Loucy (cell line): ENCODE measurements at regions not wholly inside any gene's neighbourhood (a gene's known extent, or its start where the extent isn't known, plus 50 kb on each side); places are given as distances from the start of the nearest gene placed in this dataset.

Experiments used
- H2AFZ ChIP-seq: fragments of 200-600 bp; sonication (generic); 2 replicates; pipeline ENCODE4 v1.6.0; 2016; ENCODE audit warnings: antibody characterized with exemption, mild to moderate bottlenecking, low read length, moderate library complexity
- H3F3A ChIP-seq: fragments of 200-600 bp; 2 replicates; pipeline ENCODE4 v1.6.0; 2016; ENCODE audit warnings: antibody characterized with exemption, low read depth, mild to moderate bottlenecking
- H3K27me3 ChIP-seq: fragments of 200-600 bp; sonication (generic); 2 replicates; pipeline ENCODE4 v1.6.1; 2014; ENCODE audit warnings: low read length, mild to moderate bottlenecking; ENCODE audit not compliant: insufficient read depth, poor library complexity, severe bottlenecking
- H3K36me3 ChIP-seq: fragments of 200-600 bp; sonication (generic); 2 replicates; pipeline ENCODE4 v1.6.1; 2016; ENCODE audit warnings: low read length; ENCODE audit not compliant: insufficient read depth
- H3K4me1 ChIP-seq: fragments of 200-600 bp; sonication (generic); 2 replicates; pipeline ENCODE4 v1.5.1; 2014; ENCODE audit warnings: low read length, mild to moderate bottlenecking; ENCODE audit not compliant: insufficient read depth, poor library complexity, severe bottlenecking
- H3K4me2 ChIP-seq: fragments of 200-600 bp; sonication (generic); 2 replicates; pipeline ENCODE4 v1.6.0; 2014; ENCODE audit warnings: antibody characterized with exemption, low read length, low read depth, mild to moderate bottlenecking; ENCODE audit not compliant: poor library complexity, severe bottlenecking
- H3K4me3 ChIP-seq: fragments of 200-600 bp; sonication (generic); 2 replicates; pipeline ENCODE4 v1.5.1; 2014; ENCODE audit warnings: low read length, mild to moderate bottlenecking, mixed read lengths; ENCODE audit not compliant: poor library complexity, severe bottlenecking
- H3K79me2 ChIP-seq: fragments of 200-600 bp; sonication (generic); 2 replicates; pipeline ENCODE4 v1.6.1; 2014; ENCODE audit warnings: low read length; ENCODE audit not compliant: insufficient read depth
- H3K9ac ChIP-seq: fragments of 200-600 bp; sonication (generic); 2 replicates; pipeline ENCODE4 v1.6.0; 2014; ENCODE audit warnings: mild to moderate bottlenecking, low read depth, low read length, moderate library complexity; ENCODE audit not compliant: poor library complexity, severe bottlenecking
- H3K9me2 ChIP-seq: fragments of 200-600 bp; sonication (generic); replicated peaks from 2 replicates; pipeline ENCODE4 v1.6.1; 2016; ENCODE audit warnings: low read depth, low read length, mixed read lengths
- H3K9me3 ChIP-seq: fragments of 200-600 bp; sonication (generic); 2 replicates; pipeline ENCODE4 v1.6.1; 2014; ENCODE audit warnings: mild to moderate bottlenecking, antibody characterized with exemption, low read length, low read depth; ENCODE audit not compliant: insufficient read depth
- H4K20me1 ChIP-seq: fragments of 200-600 bp; sonication (generic); 2 replicates; pipeline ENCODE4 v1.6.0; 2014; ENCODE audit warnings: antibody characterized with exemption, low read length, mild to moderate bottlenecking; ENCODE audit not compliant: insufficient read depth, poor library complexity, severe bottlenecking
- EZH2phosphoT487 ChIP-seq: fragments of 200-600 bp; IDR thresholded peaks from 2 replicates; pipeline ENCODE4 v1.6.1; 2018; ENCODE audit warnings: antibody characterized with exemption, mild to moderate bottlenecking, moderate library complexity, borderline replicate concordance
- TF ChIP-seq, protein P1 (sequence below): fragments of 200-600 bp; sonication (generic); conservative IDR thresholded peaks from 2 replicates; pipeline ENCODE4 v1.5.1; 2014; ENCODE audit warnings: mild to moderate bottlenecking, antibody characterized with exemption, low read length

DNA sequence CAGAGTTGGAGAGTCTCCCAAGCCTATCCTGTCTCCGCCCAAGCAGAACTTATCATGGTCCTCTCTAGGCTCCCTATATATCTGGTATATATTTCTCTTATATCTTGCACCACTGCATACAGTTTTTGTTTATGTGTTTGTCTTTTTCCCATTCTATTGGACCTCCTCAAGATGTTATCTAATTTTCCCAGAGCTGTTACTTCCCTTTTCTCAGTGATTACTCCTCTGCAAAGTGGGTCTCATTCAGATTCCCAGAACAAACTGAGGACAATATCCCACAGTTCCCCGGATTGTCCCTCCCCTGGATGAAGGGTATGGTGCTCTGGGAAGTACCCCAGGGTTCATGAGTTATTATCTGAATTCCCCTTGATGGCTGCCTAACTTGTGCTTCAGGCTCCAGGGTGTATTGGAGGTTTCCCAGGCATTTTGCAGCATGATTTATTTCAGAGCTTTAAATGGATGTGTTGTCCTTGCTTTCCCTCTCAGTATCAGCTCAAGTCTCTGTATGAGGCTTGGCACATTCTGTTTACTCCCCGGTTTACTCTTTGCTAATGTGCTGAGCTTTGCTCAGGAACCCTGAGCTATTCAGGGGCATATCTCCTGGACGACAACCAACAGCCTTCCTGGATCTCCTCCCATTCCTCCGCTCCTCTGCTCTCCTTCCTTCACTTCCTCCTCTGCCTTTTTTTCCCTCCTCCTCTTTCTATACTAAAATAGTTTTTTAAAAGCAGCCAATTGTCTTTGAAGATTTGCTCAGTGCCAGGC is 329.3 kb downstream of the SPRY2 start:
- TF ChIP-seq, protein P1, sequence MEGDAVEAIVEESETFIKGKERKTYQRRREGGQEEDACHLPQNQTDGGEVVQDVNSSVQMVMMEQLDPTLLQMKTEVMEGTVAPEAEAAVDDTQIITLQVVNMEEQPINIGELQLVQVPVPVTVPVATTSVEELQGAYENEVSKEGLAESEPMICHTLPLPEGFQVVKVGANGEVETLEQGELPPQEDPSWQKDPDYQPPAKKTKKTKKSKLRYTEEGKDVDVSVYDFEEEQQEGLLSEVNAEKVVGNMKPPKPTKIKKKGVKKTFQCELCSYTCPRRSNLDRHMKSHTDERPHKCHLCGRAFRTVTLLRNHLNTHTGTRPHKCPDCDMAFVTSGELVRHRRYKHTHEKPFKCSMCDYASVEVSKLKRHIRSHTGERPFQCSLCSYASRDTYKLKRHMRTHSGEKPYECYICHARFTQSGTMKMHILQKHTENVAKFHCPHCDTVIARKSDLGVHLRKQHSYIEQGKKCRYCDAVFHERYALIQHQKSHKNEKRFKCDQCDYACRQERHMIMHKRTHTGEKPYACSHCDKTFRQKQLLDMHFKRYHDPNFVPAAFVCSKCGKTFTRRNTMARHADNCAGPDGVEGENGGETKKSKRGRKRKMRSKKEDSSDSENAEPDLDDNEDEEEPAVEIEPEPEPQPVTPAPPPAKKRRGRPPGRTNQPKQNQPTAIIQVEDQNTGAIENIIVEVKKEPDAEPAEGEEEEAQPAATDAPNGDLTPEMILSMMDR = no peak
- no peak for TF ChIP-seq EZH2phosphoT487
- Histone ChIP-seq H3K79me2 (no peaks in the 10 kb centered on the region), H3K4me2 (no peak overlapping the region), H3K36me3 (no peaks in the 10 kb centered on the region), H3K4me3 (no peak overlapping the region), H2AFZ (no peak overlapping the region), H3K27me3 (no peaks in the 10 kb centered on the region), H3K4me1 (no peaks in the 10 kb centered on the region), H3K9me2 (no peaks in the 10 kb centered on the region), H3K9ac (no peak overlapping the region), H4K20me1 (no peaks in the 10 kb centered on the region), H3K9me3 (0 out of 2 replicates have a peak, but pooled peaks cover 2% of the 10 kb centered on the region), H3F3A (no peaks in the 10 kb centered on the region)

DNA sequence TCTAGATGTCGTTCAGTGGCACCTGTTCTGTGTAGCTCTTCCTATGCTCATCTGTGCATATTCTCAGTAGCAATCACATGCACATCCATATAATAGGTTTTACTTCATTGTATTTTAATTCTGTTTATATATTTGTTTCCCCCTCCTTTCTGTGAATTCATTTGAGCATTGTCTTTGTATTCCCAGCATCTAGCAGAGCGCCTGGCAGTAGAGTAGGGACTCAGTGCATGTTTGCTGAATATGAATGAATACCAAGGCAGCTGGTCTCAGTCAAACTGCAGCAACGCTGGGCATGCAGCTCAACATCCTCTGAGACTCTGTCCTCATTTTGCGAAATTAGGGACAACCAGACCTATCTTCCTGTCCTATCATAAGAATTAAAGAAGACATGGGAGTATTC is 330.1 kb downstream of the SPRY2 start:
- H3K4me3 ChIP-seq = no peak overlapping the region
- H3F3A ChIP-seq = no peaks in the 10 kb centered on the region
- H3K27me3 ChIP-seq = no peaks in the 10 kb centered on the region
- H3K36me3 ChIP-seq = no peaks in the 10 kb centered on the region
- H3K4me1 ChIP-seq = no peaks in the 10 kb centered on the region
- TF ChIP-seq, protein P1 = no peak
- no peak for TF ChIP-seq EZH2phosphoT487
- no peaks in the 10 kb centered on the region for H3K9me2 ChIP-seq
- H3K79me2 ChIP-seq = no peaks in the 10 kb centered on the region
- no peak overlapping the region for H3K9ac ChIP-seq
- 0 out of 2 replicates have a peak, but pooled peaks cover 2% of the 10 kb centered on the region for H3K9me3 ChIP-seq
- no peaks in the 10 kb centered on the region for H4K20me1 ChIP-seq
- no peak overlapping the region for H3K4me2 ChIP-seq
- H2AFZ ChIP-seq = no peak overlapping the region

DNA sequence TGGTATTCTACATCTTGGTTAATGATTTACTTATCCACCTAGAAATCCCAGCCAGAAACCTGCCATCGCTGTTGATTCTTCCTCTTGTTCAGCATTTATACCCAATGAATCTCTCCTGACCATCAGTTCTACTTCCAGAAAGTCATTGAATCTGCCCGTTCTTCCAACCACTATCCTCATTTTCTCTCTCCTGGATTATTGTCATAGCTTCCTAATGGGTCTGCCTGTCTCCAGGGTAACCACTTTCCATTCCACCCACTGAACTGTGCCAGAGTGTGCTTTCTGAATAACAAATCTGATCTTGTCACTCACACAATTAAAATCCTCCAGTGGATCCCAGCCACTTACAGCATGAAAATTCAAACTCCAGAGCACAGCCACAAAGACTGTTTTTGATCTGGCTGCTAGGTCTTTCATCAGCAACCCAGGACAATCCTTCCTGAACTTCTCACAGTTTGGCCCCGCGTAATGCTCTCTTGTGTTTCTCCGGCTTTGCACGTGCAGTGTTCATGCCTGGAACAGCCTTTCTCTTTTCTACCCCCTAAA is 330.6 kb downstream of the SPRY2 start:
- H3K79me2 ChIP-seq = no peaks in the 10 kb centered on the region
- no peak overlapping the region for H2AFZ ChIP-seq
- no peaks in the 10 kb centered on the region for H4K20me1 ChIP-seq
- H3K9me3 ChIP-seq = 0 out of 2 replicates have a peak, but pooled peaks cover 1% of the 10 kb centered on the region
- no peaks in the 10 kb centered on the region for H3F3A ChIP-seq
- H3K27me3 ChIP-seq = no peaks in the 10 kb centered on the region
- no peak overlapping the region for H3K9ac ChIP-seq
- H3K4me3 ChIP-seq = no peak overlapping the region
- no peak for TF ChIP-seq EZH2phosphoT487
- TF ChIP-seq, protein P1 = no peak
- no peaks in the 10 kb centered on the region for H3K4me1 ChIP-seq
- H3K9me2 ChIP-seq = no peaks in the 10 kb centered on the region
- no peaks in the 10 kb centered on the region for H3K36me3 ChIP-seq
- no peak overlapping the region for H3K4me2 ChIP-seq
